Anterior cingulate cortex (tissue), 58 donors: ENCODE measurements at regions not wholly inside any gene's neighbourhood (a gene's known extent, or its start where the extent isn't known, plus 50 kb on each side); places are given as distances from the start of the nearest gene placed in this dataset.
"Not testable (repeated sequence)": the region's sequence is repeated elsewhere in the genome, so short reads cannot be mapped to it uniquely, and the experiment has no call there.

Experiments
- DNase-seq, 58 donors: peaks; one replicate each; lab custom pipeline; 2025; lab: John Stamatoyannopoulos, UW

DNA sequence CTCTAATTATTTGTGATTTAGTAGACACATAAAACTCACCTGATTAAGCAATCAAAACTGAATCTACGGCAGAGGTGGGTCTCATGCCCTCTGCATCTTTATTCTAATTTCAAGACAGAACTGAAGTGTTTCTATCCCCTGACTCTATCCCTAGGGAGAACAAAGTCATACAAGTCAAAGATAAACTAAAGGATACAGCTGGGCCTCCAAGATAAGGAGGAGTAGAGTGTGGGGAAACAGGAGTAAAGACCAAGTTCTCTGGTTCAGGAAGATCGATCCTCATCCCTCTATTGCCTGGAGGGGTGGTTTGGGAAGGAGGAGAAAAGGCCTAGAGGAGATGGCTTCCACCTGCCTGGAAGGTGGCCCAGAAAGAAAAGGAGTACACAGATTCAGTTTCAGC is 58.7 kb upstream of the BBX start:
- DNase-seq: no peak

- DNase-seq: no peak
These were observed 57.6 kb upstream of the BBX start for GRCh38 chr3:107465064-107465631.

DNA sequence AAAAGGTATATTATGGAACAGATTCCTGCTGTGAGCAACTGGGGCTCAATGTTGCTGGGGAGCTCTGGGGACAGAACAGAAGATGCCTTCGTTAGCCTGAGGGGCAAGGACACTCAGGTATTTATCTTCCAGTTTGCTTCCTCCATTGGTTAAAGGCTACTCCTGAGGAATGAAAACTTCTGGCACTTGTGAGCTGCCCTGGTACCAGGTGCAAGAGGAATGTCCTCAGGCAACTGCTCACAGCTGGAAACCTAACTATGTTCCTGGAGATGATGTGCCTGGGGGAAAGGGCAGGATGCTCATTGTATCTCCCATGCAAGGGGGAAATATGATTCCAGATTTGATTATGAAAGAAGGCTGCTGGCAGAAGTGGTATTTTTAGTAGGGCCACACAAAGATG is 54.0 kb upstream of the BBX start:
- DNase-seq: no peak

DNA sequence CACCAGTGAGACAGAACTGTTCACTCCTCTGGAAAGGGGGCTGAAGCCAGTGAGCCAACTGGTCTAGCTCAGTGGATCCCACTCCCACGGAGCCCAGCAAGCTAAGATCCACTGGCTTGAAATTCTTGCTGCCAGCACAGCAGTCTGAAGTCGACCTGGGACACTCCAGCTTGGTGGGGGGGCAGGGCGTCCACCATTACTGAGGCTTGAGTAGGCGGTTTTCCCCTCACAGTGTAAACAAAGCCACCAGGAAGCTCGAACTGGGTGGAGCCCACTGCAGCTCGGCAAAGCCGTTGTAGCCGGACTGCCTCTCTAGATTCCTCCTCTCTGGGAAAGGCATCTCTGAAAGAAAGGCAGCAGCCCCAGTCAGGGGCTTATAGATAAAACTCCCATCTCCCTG is 52.3 kb upstream of the BBX start:
- not testable (repeated sequence) for DNase-seq
